Hepatocyte (in vitro differentiated cells): ENCODE measurements at regions not wholly inside any gene's neighbourhood (a gene's known extent, or its start where the extent isn't known, plus 50 kb on each side); places are given as distances from the start of the nearest gene placed in this dataset.

ENCODE experiments used
- DNase-seq: peaks from one replicate; pipeline ENCODE4 v3.0.0-alpha.2; 2016; ENCODE audit warnings: low spot score
- H2AFZ ChIP-seq: fragments of 200-600 bp; sonication (generic); 2 replicates; pipeline ENCODE4 v1.6.0; 2016; ENCODE audit warnings: antibody characterized with exemption, mild to moderate bottlenecking
- H3K27ac ChIP-seq: fragments of 200-600 bp; sonication (generic); 2 replicates; pipeline ENCODE4 v1.5.1; 2016; ENCODE audit warnings: mild to moderate bottlenecking
- H3K27me3 ChIP-seq: fragments of 200-600 bp; sonication (generic); 2 replicates; pipeline ENCODE4 v1.6.1; 2016
- H3K36me3 ChIP-seq: fragments of 200-600 bp; sonication (generic); replicated peaks from 2 replicates; pipeline ENCODE4 v1.5.1; 2016; ENCODE audit warnings: low read depth; ENCODE audit not compliant: insufficient read depth
- H3K4me1 ChIP-seq: fragments of 200-600 bp; sonication (generic); 2 replicates; pipeline ENCODE4 v1.5.1; 2016; ENCODE audit warnings: mild to moderate bottlenecking, moderate library complexity; ENCODE audit not compliant: insufficient read depth
- H3K4me2 ChIP-seq: fragments of 200-600 bp; sonication (generic); 2 replicates; pipeline ENCODE4 v1.6.0; 2016
- H3K4me3 ChIP-seq: fragments of 200-600 bp; sonication (generic); 2 replicates; pipeline ENCODE4 v1.5.1; 2016; ENCODE audit warnings: mild to moderate bottlenecking
- H3K79me2 ChIP-seq: fragments of 200-600 bp; sonication (generic); 2 replicates; pipeline ENCODE4 v1.6.0; 2017; ENCODE audit warnings: mild to moderate bottlenecking
- H3K9me2 ChIP-seq: fragments of 200-600 bp; sonication (generic); replicated peaks from 2 replicates; pipeline ENCODE4 v1.6.0; 2017; ENCODE audit warnings: mild to moderate bottlenecking; ENCODE audit not compliant: insufficient read depth
- H3K9me3 ChIP-seq: fragments of 200-600 bp; sonication (generic); 2 replicates; pipeline ENCODE4 v1.5.1; 2016; ENCODE audit warnings: low read depth, mild to moderate bottlenecking
- H4K20me1 ChIP-seq: fragments of 200-600 bp; sonication (generic); 2 replicates; pipeline ENCODE4 v1.6.0; 2016; ENCODE audit warnings: mild to moderate bottlenecking; ENCODE audit not compliant: insufficient read depth, poor library complexity, severe bottlenecking
- CTCF ChIP-seq: fragments of 200-600 bp; sonication (generic); IDR thresholded peaks from 2 replicates; pipeline ENCODE4 v1.5.1; 2016; ENCODE audit warnings: antibody characterized with exemption, mild to moderate bottlenecking; ENCODE audit not compliant: poor library complexity
- EZH2 ChIP-seq: fragments of 200-600 bp; sonication (generic); IDR thresholded peaks from 2 replicates; pipeline ENCODE4 v1.6.1; 2016; ENCODE audit warnings: antibody characterized with exemption, mild to moderate bottlenecking, borderline replicate concordance
- EZH2phosphoT487 ChIP-seq: fragments of 200-600 bp; sonication (generic); IDR thresholded peaks from one replicate; pipeline ENCODE4 v1.6.1; 2018; ENCODE audit warnings: antibody characterized with exemption, mild to moderate bottlenecking, low read depth, moderate library complexity; ENCODE audit not compliant: unreplicated experiment, severe bottlenecking
- WGBS: methylation state at CpG from one replicate; pipeline ENCODE4 v1.1.6; 2016; ENCODE audit warnings: low lambda C conversion rate; ENCODE audit errors: missing lambda C conversion rate; 5-methylcytosine and 5-hydroxymethylcytosine counted together

GRCh38 chr4:150005537-150005936 lies 72.7 kb upstream of the DCLK2 start:
- Histone ChIP-seq H3K27me3 (no peaks in the 10 kb centered on the region), H3K36me3 (no peaks in the 10 kb centered on the region), H3K4me3 (no peak overlapping the region), H3K9me3 (no peaks in the 10 kb centered on the region), H3K4me1 (no peaks in the 10 kb centered on the region), H3K9me2 (no peaks in the 10 kb centered on the region), H3K4me2 (no peak overlapping the region), H2AFZ (no peak overlapping the region), H4K20me1 (no peaks in the 10 kb centered on the region), H3K27ac (no peak overlapping the region), H3K79me2 (no peaks in the 10 kb centered on the region)
- DNase-seq = no peak
- WGBS = 68% methylated on average over 3 of the region's 3 CpGs
- TF ChIP-seq CTCF = no peak
- no peak for TF ChIP-seq EZH2phosphoT487
- no peak for TF ChIP-seq EZH2

- no peak overlapping the region for H2AFZ ChIP-seq
- no peak for DNase-seq
- no peaks in the 10 kb centered on the region for H3K4me1 ChIP-seq
- no peak for TF ChIP-seq EZH2phosphoT487
- TF ChIP-seq CTCF = no peak
- no peak for TF ChIP-seq EZH2
- no peak overlapping the region for H3K4me3 ChIP-seq
- no peaks in the 10 kb centered on the region for H3K9me2 ChIP-seq
- H3K4me2 ChIP-seq = no peak overlapping the region
- H3K79me2 ChIP-seq = no peaks in the 10 kb centered on the region
- no peaks in the 10 kb centered on the region for H3K36me3 ChIP-seq
- no peak overlapping the region for H3K27ac ChIP-seq
- WGBS = 53% methylated on average over 2 of the region's 2 CpGs
- H4K20me1 ChIP-seq = no peaks in the 10 kb centered on the region
- no peaks in the 10 kb centered on the region for H3K27me3 ChIP-seq
- no peaks in the 10 kb centered on the region for H3K9me3 ChIP-seq
Measured at GRCh38 chr4:150006197-150006596, 72.0 kb upstream of the DCLK2 start.

GRCh38 chr4:150007512-150007911 lies 70.7 kb upstream of the DCLK2 start:
- no peak for DNase-seq
- H3K79me2 ChIP-seq = no peaks in the 10 kb centered on the region
- WGBS = 71% methylated on average over 3 of the region's 3 CpGs
- no peaks in the 10 kb centered on the region for H3K36me3 ChIP-seq
- no peak for TF ChIP-seq EZH2phosphoT487
- TF ChIP-seq EZH2 = no peak
- TF ChIP-seq CTCF = no peak
- H4K20me1 ChIP-seq = no peaks in the 10 kb centered on the region
- H3K4me1 ChIP-seq = no peaks in the 10 kb centered on the region
- no peaks in the 10 kb centered on the region for H3K9me3 ChIP-seq
- no peak overlapping the region for H3K4me2 ChIP-seq
- no peaks in the 10 kb centered on the region for H3K9me2 ChIP-seq
- no peak overlapping the region for H3K4me3 ChIP-seq
- no peaks in the 10 kb centered on the region for H3K27me3 ChIP-seq
- no peak overlapping the region for H2AFZ ChIP-seq
- no peak overlapping the region for H3K27ac ChIP-seq

GRCh38 chr4:150008546-150008945 lies 69.7 kb upstream of the DCLK2 start:
- Histone ChIP-seq H3K27ac (no peak overlapping the region), H3K9me2 (no peaks in the 10 kb centered on the region), H3K4me2 (no peak overlapping the region), H3K27me3 (no peaks in the 10 kb centered on the region), H3K9me3 (no peaks in the 10 kb centered on the region), H2AFZ (no peak overlapping the region), H3K79me2 (no peaks in the 10 kb centered on the region), H3K4me3 (no peak overlapping the region), H3K4me1 (no peaks in the 10 kb centered on the region), H4K20me1 (no peaks in the 10 kb centered on the region), H3K36me3 (no peaks in the 10 kb centered on the region)
- WGBS = 83% methylated on average over 2 of the region's 2 CpGs
- no peak for DNase-seq
- TF ChIP-seq CTCF (no peak), EZH2 (no peak), EZH2phosphoT487 (no peak)
